ENCODE measurements at regions not wholly inside any gene's neighbourhood (a gene's known extent, or its start where the extent isn't known, plus 50 kb on each side); places are given as distances from the start of the nearest gene placed in this dataset.

DNA sequence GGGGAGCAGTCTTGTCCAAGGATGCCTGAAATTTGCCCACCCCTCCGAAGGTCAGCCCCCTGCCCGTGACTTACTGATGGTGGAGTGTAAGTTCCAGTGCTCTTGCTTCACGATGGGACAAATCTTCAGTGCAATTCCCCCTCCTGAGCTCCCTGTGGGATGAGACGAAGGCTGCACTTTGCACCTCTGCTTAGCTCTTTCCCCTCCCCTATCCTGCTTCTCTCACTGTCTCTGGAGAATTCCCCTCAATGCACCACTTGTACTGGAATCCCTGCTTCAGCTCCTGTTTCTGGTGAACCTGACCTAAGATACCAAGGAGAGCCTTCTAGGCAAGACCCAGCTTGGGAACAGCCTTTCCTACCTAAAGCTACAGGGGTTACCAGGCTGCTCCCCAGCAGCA, 122.9 kb upstream of the ZMIZ1 start:
- intact Hi-C loops (cut with DNase I): no loop called here
- no peak overlapping the region for H3K27ac ChIP-seq
- no peak for ATAC-seq

DNA sequence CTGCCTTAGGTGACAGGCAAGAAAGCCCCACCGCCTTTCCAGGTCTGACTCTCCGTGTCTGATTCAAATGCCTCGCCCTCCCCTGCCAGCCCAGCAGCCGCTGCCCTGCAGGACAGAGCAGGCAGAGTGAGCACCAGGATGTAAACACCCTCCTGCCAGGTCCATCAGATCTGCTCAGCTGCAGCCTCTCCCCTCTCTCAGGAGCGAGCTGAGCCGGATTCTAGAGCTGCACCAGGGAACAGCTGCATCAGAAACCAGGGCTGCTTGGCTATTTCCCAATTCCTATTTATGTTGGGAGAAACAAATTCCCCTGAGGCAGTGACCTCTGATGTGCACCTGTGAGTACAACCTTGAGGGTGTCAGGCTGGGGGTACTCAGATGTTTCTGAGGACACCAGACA, 121.5 kb upstream of the ZMIZ1 start:
- DNase-seq (no peak), ATAC-seq (no peak)
- H3K9me3 ChIP-seq: peaks cover 0 to 7% of the 10 kb centered on the region in 2 donors
- no peak overlapping the region for H3K27ac ChIP-seq
- no peaks in the 10 kb centered on the region for H3K27me3 ChIP-seq
- H3K36me3 ChIP-seq: no peaks in the 10 kb centered on the region
- no peak overlapping the region for H3K4me3 ChIP-seq
- TF ChIP-seq, protein P1, sequence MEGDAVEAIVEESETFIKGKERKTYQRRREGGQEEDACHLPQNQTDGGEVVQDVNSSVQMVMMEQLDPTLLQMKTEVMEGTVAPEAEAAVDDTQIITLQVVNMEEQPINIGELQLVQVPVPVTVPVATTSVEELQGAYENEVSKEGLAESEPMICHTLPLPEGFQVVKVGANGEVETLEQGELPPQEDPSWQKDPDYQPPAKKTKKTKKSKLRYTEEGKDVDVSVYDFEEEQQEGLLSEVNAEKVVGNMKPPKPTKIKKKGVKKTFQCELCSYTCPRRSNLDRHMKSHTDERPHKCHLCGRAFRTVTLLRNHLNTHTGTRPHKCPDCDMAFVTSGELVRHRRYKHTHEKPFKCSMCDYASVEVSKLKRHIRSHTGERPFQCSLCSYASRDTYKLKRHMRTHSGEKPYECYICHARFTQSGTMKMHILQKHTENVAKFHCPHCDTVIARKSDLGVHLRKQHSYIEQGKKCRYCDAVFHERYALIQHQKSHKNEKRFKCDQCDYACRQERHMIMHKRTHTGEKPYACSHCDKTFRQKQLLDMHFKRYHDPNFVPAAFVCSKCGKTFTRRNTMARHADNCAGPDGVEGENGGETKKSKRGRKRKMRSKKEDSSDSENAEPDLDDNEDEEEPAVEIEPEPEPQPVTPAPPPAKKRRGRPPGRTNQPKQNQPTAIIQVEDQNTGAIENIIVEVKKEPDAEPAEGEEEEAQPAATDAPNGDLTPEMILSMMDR (IDR thresholded peaks at IDR 0.05): no peak
- no peaks in the 10 kb centered on the region for H3K4me1 ChIP-seq
- intact Hi-C loops (cut with DNase I): no loop called here

More for the DNA sequence above, 122.9 kb upstream of the ZMIZ1 start:
- Histone ChIP-seq H3K9me3 (peaks cover 0 to 7% of the 10 kb centered on the region in 2 donors), H3K4me1 (no peaks in the 10 kb centered on the region), H3K4me3 (no peak overlapping the region), H3K27me3 (no peaks in the 10 kb centered on the region), H3K36me3 (no peaks in the 10 kb centered on the region)
- DNase-seq: no peak
- TF ChIP-seq, protein P1 (IDR thresholded peaks at IDR 0.05): no peak

DNA sequence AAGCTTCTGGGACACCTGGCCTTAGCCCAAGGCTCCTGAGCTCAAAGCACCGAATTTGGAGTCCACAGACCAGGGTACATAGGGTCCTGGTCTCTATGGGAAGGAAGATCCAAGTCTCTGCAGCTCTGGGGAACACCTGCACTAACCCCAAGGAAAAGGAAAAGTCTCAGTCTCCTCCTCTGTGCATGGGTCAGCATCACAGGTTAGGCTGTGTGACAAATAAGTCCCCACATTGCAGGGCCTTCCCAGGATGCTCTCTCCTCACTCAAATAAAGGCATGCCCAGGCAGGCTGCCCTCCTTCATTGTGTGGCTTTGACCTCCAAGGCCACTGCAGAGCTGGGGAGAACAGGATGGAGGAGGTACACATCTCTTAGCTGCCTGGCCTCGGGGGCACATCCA, 121.0 kb upstream of the ZMIZ1 start:
- TF ChIP-seq, protein P1 (IDR thresholded peaks at IDR 0.05): no peak
- peaks cover 0 to 6% of the 10 kb centered on the region in 2 donors for H3K9me3 ChIP-seq
- no peaks in the 10 kb centered on the region for H3K27me3 ChIP-seq
- H3K4me3 ChIP-seq: no peak overlapping the region
- ATAC-seq: no peak
- H3K36me3 ChIP-seq: no peaks in the 10 kb centered on the region
- no peak for DNase-seq
- no peak overlapping the region for H3K27ac ChIP-seq
- peaks cover under 1% of the 10 kb centered on the region in 2 donors for H3K4me1 ChIP-seq
- intact Hi-C loops (cut with DNase I): no loop called here

DNA sequence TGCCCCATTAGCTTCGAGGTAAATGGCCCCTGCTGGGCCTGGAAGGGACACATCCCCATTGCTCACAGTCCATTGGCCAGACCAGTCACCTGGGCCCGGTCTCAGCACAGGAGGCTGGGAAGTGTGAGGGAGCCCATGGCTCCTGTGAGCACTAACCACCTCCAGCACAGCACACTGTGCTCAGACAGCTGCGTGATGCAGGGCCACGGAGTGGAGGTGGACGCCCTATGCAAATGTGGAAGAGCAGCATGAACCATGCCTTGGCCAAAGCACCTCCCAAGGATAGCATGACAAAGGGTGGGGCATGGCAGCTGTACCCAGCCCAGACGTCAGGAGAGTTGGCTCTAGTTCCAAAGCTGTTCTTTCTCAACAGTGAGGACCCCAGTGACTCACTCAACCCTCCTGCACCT, 120.1 kb upstream of the ZMIZ1 start:
- Histone ChIP-seq H3K27ac (no peak overlapping the region), H3K4me3 (no peak overlapping the region), H3K27me3 (no peaks in the 10 kb centered on the region), H3K9me3 (no peaks in the 10 kb centered on the region), H3K36me3 (no peaks in the 10 kb centered on the region), H3K4me1 (peaks cover 6 to 7% of the 10 kb centered on the region in 2 donors)
- TF ChIP-seq, protein P1 (IDR thresholded peaks at IDR 0.05): no peak
- DNase-seq (no peak), ATAC-seq (no peak)
- intact Hi-C loops (cut with DNase I): no loop called here

DNA sequence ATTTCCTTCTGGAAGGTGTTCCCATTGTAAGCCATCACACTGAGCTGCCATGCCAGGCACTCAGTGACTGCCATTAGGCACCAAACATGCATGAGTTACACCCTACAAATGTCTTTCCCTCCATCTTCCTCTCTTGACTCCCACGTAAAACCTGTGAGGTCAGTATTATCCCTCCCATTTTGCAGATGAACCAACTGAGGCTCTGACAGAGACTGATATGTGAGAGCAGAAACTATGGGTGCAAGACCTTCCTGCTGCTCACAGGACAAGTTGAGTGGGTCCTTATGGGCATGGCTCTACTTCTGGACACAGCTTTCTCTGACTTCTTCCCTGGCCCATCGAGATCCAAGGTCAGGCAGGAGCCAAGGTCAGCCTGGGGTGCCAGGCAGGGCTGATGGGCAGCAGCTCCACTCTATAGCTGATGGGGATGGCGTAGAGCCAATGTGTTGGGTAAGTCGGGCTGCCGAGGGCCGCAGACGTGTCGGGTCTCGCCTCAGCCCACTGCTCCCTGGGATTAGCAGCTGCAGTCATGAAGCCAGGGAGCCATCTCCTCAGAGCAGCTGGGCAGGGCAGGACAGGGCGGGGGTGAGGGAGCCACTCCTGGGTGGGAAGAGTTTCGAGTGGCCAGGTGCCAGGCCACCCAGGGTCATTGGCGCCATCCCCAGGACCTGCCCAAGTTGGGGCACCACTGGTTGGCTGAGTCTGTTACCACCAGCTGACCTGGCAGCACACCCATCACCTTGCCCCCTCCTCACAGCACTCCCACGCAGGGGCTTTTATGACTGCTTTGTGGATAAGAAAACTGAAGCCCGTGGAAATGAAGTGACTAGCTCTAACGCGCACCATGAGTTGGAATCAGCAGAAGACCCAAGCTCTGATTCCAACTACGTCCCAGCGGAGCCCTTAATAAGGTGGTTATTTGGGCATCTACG, 117.8 kb upstream of the ZMIZ1 start:
- peak in 1 of 4 donors; percentile 31 for DNase-seq
- H3K27ac ChIP-seq: no peak overlapping the region
- TF ChIP-seq, protein P1 (IDR thresholded peaks at IDR 0.05): no peak
- H3K36me3 ChIP-seq: no peaks in the 10 kb centered on the region
- no peak for ATAC-seq
- H3K27me3 ChIP-seq: no peaks in the 10 kb centered on the region
- H3K4me1 ChIP-seq: peaks cover 6 to 7% of the 10 kb centered on the region in 2 donors
- H3K4me3 ChIP-seq: no peak overlapping the region
- no peaks in the 10 kb centered on the region for H3K9me3 ChIP-seq
- intact Hi-C loops (cut with DNase I): no loop called here

Data from left lung (tissue), 4 donors.